OCI-LY7 (cell line): ENCODE measurements at regions not wholly inside any gene's neighbourhood (a gene's known extent, or its start where the extent isn't known, plus 50 kb on each side); places are given as distances from the start of the nearest gene placed in this dataset.

Experiments used
- CTCF ChIP-seq: fragments of 200-600 bp; sonication (generic); conservative IDR thresholded peaks from 2 replicates; pipeline ENCODE4 v1.5.1; 2014; ENCODE audit warnings: mild to moderate bottlenecking, antibody characterized with exemption, low read length, moderate library complexity, mixed read lengths
- EZH2phosphoT487 ChIP-seq: fragments of 200-600 bp; sonication (generic); IDR thresholded peaks from 2 replicates; pipeline ENCODE4 v1.6.1; 2018; ENCODE audit warnings: low read depth, borderline replicate concordance, mild to moderate bottlenecking, mixed run types, antibody characterized with exemption, low read length, moderate library complexity, mixed read lengths

DNA sequence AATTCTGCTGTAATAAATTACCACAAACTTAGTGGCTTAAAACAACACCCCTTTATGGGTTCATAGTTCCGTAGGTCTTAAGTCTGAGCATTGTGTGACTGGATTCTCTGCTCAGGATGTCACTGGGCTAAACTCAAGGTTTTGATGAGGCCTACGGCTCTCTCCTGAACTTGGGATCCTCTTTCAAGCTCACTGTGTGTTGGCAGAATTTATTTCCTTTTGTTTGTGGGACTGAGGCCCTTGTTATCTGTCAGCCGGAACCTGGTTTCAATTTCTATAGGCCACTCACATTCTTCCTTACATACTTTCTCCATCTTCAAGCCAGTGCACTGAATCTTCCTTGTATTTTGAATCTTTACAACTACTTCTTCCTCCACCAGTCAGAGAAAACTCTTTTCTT lies 290.2 kb downstream of the AKAIN1 start:
- TF ChIP-seq CTCF (no peak), EZH2phosphoT487 (no peak)
